ENCODE measurements at regions not wholly inside any gene's neighbourhood (a gene's known extent, or its start where the extent isn't known, plus 50 kb on each side); places are given as distances from the start of the nearest gene placed in this dataset.

DNA sequence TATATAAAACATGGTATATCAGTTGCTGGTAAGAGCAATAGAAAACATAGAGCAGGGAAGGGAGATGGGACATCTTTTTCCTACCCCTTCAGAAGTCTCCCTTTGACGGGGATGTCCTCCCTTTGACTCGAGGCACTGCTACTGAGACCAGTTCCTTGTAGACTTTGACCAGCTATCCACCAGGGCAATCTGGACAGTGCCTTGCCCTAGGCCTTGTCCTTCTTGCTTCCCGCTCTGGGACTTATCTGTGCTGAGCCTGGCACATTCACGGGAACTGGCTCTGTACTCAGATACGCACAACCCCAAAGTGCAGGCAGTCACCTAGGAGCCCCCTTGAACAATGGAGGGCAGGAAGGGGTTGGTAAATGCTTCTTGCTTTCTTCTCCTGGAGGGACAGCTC lies 116.6 kb upstream of the ANKH start:
- Histone ChIP-seq H3K27ac (no peak overlapping the region), H3K36me3 (no peaks in the 10 kb centered on the region), H3K9me3 (no peaks in the 10 kb centered on the region), H3K4me3 (no peak overlapping the region), H3K27me3 (no peaks in the 10 kb centered on the region), H3K4me1 (no peaks in the 10 kb centered on the region)
- no peak for DNase-seq
- in situ Hi-C loops (cut with MboI; ENCODE audit: low sequenced_read_pairs in 4 of 4): no loop called here
- no peak for ATAC-seq
- intact Hi-C loops (cut with DNase I; ENCODE audit: low total_unique reads): no loop called here
- TF ChIP-seq, protein P1, sequence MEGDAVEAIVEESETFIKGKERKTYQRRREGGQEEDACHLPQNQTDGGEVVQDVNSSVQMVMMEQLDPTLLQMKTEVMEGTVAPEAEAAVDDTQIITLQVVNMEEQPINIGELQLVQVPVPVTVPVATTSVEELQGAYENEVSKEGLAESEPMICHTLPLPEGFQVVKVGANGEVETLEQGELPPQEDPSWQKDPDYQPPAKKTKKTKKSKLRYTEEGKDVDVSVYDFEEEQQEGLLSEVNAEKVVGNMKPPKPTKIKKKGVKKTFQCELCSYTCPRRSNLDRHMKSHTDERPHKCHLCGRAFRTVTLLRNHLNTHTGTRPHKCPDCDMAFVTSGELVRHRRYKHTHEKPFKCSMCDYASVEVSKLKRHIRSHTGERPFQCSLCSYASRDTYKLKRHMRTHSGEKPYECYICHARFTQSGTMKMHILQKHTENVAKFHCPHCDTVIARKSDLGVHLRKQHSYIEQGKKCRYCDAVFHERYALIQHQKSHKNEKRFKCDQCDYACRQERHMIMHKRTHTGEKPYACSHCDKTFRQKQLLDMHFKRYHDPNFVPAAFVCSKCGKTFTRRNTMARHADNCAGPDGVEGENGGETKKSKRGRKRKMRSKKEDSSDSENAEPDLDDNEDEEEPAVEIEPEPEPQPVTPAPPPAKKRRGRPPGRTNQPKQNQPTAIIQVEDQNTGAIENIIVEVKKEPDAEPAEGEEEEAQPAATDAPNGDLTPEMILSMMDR (IDR thresholded peaks at IDR 0.05 in 4 of 5, conservative IDR thresholded peaks at IDR 0.05 in 1 of 5): no peak

DNA sequence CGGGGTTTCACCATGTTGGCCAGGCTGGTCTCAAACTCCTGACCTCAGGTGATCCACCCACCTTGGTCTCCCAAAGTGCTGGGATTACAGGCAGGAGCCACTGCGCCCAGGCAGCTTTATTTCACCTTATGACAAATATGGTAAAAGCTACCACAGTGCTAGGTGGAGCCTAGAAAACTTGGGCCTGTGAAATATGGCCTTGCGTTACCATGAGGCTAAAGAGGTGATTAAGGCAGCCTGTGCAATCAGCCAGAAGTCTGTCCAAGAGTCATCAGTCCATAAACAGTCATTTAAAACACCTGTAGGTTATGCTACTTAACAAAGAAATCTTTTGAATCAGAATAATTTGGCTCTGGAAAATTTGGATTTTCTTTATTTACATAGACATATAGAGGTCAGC lies 114.8 kb upstream of the ANKH start:
- no peaks in the 10 kb centered on the region for H3K4me1 ChIP-seq
- H3K36me3 ChIP-seq: no peaks in the 10 kb centered on the region
- in situ Hi-C loops (cut with MboI; ENCODE audit: low sequenced_read_pairs in 4 of 4): no loop called here
- TF ChIP-seq, protein P1 (IDR thresholded peaks at IDR 0.05 in 4 of 5, conservative IDR thresholded peaks at IDR 0.05 in 1 of 5): no peak
- TF ChIP-seq POLR2A (IDR thresholded peaks at IDR 0.05): no peak
- no peaks in the 10 kb centered on the region for H3K9me3 ChIP-seq
- no peak overlapping the region for H3K4me3 ChIP-seq
- ATAC-seq (no peak), DNase-seq (no peak)
- intact Hi-C loops (cut with DNase I; ENCODE audit: low total_unique reads): no loop called here
- H3K27ac ChIP-seq: no peak overlapping the region
- H3K27me3 ChIP-seq: no peaks in the 10 kb centered on the region

DNA sequence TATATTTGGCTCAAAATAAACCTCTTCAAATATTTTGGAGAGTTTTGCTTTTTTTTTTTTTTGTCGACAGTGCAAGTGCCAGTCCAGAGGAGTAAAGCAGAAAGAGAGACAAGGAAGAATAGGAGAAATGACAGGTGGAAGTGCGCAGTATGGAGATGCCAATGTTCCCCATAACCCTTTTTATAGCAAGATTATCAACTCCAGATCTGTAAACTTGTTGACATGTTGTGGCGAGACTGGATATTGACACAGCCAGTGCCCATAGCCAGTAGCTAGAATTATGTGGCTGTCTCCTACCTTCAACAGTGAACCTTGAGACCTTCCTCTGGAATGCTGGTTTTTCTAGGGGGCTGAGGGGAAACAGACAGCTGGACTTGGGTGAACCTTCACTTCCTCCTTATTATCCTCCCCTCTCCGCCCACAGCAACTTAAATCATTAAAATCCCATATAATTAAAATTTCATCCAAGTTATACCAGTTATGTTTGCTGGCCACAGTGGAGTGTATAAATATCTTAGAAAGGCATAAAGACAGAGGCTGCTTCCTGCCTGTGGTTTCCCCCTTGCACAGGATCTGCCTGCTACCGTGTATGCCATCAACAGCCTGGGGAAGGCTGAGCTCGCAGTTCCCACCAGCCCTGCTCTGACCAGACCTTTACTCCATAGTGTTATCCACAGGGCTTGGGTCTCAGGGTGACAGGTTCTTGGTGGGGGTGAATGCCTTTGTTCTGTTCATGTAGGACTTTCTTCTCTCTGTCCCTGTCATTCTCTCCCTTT lies 112.3 kb upstream of the ANKH start:
- ATAC-seq (no peak), DNase-seq (no peak)
- TF ChIP-seq POLR2A (IDR thresholded peaks at IDR 0.05): no peak
- TF ChIP-seq, protein P1 (IDR thresholded peaks at IDR 0.05 in 4 of 5, conservative IDR thresholded peaks at IDR 0.05 in 1 of 5): no peak
- Histone ChIP-seq H3K4me3 (no peak overlapping the region), H3K27ac (no peak overlapping the region), H3K9me3 (no peaks in the 10 kb centered on the region), H3K36me3 (no peaks in the 10 kb centered on the region), H3K27me3 (no peaks in the 10 kb centered on the region), H3K4me1 (no peaks in the 10 kb centered on the region)
- in situ Hi-C loops (cut with MboI; ENCODE audit: low sequenced_read_pairs in 4 of 4) (no loop called here), intact Hi-C loops (cut with DNase I; ENCODE audit: low total_unique reads) (no loop called here)

DNA sequence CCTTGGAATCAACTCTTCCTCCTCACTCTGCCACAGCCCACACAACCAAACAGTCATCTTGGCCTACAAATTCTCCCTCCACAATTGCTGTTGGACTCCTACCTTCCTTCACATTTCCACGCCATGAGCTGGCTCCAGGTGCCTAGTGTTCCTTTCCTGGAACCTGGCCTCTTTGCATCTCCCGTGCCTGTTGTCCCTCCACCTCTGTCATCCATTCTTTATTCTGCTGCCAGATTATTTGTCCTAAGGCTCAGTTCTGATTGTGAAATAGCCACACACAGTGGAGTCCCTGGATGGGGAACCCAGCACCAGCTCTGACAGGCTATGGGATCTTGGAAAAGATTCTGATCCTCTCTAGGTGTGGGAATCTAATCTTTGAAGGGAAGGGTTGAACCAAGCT lies 109.1 kb upstream of the ANKH start:
- Histone ChIP-seq H3K9me3 (no peaks in the 10 kb centered on the region), H3K4me1 (no peaks in the 10 kb centered on the region), H3K27ac (no peak overlapping the region), H3K36me3 (no peaks in the 10 kb centered on the region), H3K27me3 (no peaks in the 10 kb centered on the region), H3K4me3 (no peak overlapping the region)
- TF ChIP-seq POLR2A (IDR thresholded peaks at IDR 0.05): no peak
- TF ChIP-seq, protein P1 (IDR thresholded peaks at IDR 0.05 in 4 of 5, conservative IDR thresholded peaks at IDR 0.05 in 1 of 5): no peak
- ATAC-seq (no peak), DNase-seq (no peak)
- intact Hi-C loops (cut with DNase I; ENCODE audit: low total_unique reads) (no loop called here), in situ Hi-C loops (cut with MboI; ENCODE audit: low sequenced_read_pairs in 4 of 4) (no loop called here)
